K562 (cell line): ENCODE measurements at regions not wholly inside any gene's neighbourhood (a gene's known extent, or its start where the extent isn't known, plus 50 kb on each side); places are given as distances from the start of the nearest gene placed in this dataset.

Source experiments
- C11orf30 ChIP-seq: fragments of 450-650 bp; IDR thresholded peaks from 2 replicates; pipeline ENCODE4 v1.6.1; 2016; ENCODE audit warnings: low read depth, mild to moderate bottlenecking
- GATA2 ChIP-seq: sonication (generic); formaldehyde crosslinking; IDR thresholded peaks from 2 replicates; pipeline ENCODE4 v1.4.0; 2020; ENCODE audit warnings: mild to moderate bottlenecking, missing genetic modification reagents
- NFIC ChIP-seq: fragments of 450-650 bp; IDR thresholded peaks from 2 replicates; pipeline ENCODE4 v1.6.1; 2017; ENCODE audit warnings: mild to moderate bottlenecking, inconsistent platforms
- POLR2A ChIP-seq: fragments of 450-650 bp; conservative IDR thresholded peaks from 2 replicates; pipeline ENCODE4 v1.6.1; 2016
- SRSF7 ChIP-seq: fragments of 200-400 bp; formaldehyde crosslinking; optimal IDR thresholded peaks from 2 replicates; pipeline ENCODE3; 2017; ENCODE audit warnings: mild to moderate bottlenecking, low read depth, low read length
- TBP ChIP-seq: optimal IDR thresholded peaks from 2 replicates; pipeline ENCODE3; 2011; ENCODE audit warnings: low read depth, low read length, improper control_type of control experiment
- ZBTB1 ChIP-seq: sonication (generic); formaldehyde crosslinking; IDR thresholded peaks from 2 replicates; pipeline ENCODE4 v1.8.1; 2023; ENCODE audit warnings: missing genetic modification reagents, low read depth, mild to moderate bottlenecking, borderline replicate concordance
- TF ChIP-seq, protein P1 (sequence below): fragments of 250-450 bp; sonication (Bioruptor Pico); IDR thresholded peaks from 2 replicates; pipeline ENCODE4 v1.8.0; 2021; ENCODE audit warnings: moderate library complexity, mild to moderate bottlenecking, inconsistent platforms
- TF ChIP-seq, protein P2 (sequence below), 2 experiments: fragments of 150-350 bp in 1 of 2; IDR thresholded peaks; 2 replicates each; pipeline ENCODE4 v1.6.1; 2012 to 2016; ENCODE audit warnings: low read depth in 2 of 2, low read length in 2 of 2, mild to moderate bottlenecking in 1 of 2, moderate library complexity in 1 of 2
- TF ChIP-seq, protein P3 (sequence below): fragments of 450-650 bp; formaldehyde crosslinking; IDR thresholded peaks from 2 replicates; pipeline ENCODE4 v1.4.0; 2022; ENCODE audit warnings: missing genetic modification characterization
- TF ChIP-seq, protein P4 (sequence below): fragments of 450-650 bp; IDR thresholded peaks from 2 replicates; pipeline ENCODE4 v1.7.0; 2016; ENCODE audit warnings: borderline replicate concordance

DNA sequence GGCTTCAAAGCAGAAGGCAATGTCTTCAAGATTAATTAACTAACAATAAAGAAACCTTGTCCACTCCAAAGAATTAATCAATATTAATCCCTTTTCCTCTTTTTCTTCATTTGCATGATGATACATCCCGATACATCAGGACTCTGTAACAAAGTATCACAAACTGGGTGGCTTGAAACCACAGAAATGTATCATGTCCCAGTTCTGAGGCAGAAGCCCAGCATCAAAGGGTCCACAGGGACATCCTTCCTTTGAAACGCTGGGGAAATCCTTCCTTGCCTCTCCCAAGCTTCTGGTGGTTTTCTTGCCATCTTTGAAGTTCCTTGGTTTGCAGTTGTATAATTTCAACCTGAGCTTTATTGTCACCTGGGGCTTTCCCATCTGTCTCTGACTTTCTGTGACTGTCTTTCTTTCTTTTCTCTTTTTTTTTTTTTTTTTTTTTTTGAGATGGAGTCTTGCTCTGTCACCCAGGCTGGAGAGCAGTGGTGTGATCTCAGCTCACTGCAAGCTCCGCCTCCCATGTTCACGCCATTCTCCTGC is 210.2 kb upstream of the ADARB2 start (continued):
- TF ChIP-seq, protein P1, sequence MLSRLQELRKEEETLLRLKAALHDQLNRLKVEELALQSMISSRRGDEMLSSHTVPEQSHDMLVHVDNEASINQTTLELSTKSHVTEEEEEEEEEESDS (CRISPR knock-in tag), result no peak
- TF ChIP-seq C11orf30, result no peak
- no peak for TF ChIP-seq NFIC
- TF ChIP-seq GATA2, result no peak
- TF ChIP-seq ZBTB1 (CRISPR knock-in tag), result no peak
- TF ChIP-seq POLR2A, result no peak
- TF ChIP-seq TBP, result no peak
- no peak for TF ChIP-seq SRSF7
- TF ChIP-seq, protein P2, sequence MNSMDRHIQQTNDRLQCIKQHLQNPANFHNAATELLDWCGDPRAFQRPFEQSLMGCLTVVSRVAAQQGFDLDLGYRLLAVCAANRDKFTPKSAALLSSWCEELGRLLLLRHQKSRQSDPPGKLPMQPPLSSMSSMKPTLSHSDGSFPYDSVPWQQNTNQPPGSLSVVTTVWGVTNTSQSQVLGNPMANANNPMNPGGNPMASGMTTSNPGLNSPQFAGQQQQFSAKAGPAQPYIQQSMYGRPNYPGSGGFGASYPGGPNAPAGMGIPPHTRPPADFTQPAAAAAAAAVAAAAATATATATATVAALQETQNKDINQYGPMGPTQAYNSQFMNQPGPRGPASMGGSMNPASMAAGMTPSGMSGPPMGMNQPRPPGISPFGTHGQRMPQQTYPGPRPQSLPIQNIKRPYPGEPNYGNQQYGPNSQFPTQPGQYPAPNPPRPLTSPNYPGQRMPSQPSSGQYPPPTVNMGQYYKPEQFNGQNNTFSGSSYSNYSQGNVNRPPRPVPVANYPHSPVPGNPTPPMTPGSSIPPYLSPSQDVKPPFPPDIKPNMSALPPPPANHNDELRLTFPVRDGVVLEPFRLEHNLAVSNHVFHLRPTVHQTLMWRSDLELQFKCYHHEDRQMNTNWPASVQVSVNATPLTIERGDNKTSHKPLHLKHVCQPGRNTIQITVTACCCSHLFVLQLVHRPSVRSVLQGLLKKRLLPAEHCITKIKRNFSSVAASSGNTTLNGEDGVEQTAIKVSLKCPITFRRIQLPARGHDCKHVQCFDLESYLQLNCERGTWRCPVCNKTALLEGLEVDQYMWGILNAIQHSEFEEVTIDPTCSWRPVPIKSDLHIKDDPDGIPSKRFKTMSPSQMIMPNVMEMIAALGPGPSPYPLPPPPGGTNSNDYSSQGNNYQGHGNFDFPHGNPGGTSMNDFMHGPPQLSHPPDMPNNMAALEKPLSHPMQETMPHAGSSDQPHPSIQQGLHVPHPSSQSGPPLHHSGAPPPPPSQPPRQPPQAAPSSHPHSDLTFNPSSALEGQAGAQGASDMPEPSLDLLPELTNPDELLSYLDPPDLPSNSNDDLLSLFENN (IDR thresholded peaks at IDR 0.05; ENCODE audit: low read depth in 2 of 2, low read length in 2 of 2), result no peak
- TF ChIP-seq, protein P3, sequence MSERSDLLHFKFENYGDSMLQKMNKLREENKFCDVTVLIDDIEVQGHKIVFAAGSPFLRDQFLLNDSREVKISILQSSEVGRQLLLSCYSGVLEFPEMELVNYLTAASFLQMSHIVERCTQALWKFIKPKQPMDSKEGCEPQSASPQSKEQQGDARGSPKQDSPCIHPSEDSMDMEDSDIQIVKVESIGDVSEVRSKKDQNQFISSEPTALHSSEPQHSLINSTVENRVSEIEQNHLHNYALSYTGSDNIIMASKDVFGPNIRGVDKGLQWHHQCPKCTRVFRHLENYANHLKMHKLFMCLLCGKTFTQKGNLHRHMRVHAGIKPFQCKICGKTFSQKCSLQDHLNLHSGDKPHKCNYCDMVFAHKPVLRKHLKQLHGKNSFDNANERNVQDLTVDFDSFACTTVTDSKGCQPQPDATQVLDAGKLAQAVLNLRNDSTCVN (CRISPR knock-in tag), result no peak
- TF ChIP-seq, protein P4, sequence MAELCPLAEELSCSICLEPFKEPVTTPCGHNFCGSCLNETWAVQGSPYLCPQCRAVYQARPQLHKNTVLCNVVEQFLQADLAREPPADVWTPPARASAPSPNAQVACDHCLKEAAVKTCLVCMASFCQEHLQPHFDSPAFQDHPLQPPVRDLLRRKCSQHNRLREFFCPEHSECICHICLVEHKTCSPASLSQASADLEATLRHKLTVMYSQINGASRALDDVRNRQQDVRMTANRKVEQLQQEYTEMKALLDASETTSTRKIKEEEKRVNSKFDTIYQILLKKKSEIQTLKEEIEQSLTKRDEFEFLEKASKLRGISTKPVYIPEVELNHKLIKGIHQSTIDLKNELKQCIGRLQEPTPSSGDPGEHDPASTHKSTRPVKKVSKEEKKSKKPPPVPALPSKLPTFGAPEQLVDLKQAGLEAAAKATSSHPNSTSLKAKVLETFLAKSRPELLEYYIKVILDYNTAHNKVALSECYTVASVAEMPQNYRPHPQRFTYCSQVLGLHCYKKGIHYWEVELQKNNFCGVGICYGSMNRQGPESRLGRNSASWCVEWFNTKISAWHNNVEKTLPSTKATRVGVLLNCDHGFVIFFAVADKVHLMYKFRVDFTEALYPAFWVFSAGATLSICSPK, result no peak
- TF ChIP-seq, all 486 proteins: peak for 0
